C4-2B (cell line): ENCODE measurements at regions not wholly inside any gene's neighbourhood (a gene's known extent, or its start where the extent isn't known, plus 50 kb on each side); places are given as distances from the start of the nearest gene placed in this dataset.

Source experiments
- CTCF ChIP-seq: fragments of 450-650 bp; conservative IDR thresholded peaks from 2 replicates; pipeline ENCODE4 v1.5.1; 2017; ENCODE audit warnings: mild to moderate bottlenecking
- ZFX ChIP-seq: fragments of 450-650 bp; IDR thresholded peaks from 2 replicates; pipeline ENCODE4 v1.6.1; 2017

GRCh38 chr10:29959586-29959985 lies 99.8 kb downstream of the JCAD start:
- no peak for TF ChIP-seq CTCF
- no peak for TF ChIP-seq ZFX
